HG03159 (cell line): ENCODE measurements at regions not wholly inside any gene's neighbourhood (a gene's known extent, or its start where the extent isn't known, plus 50 kb on each side); places are given as distances from the start of the nearest gene placed in this dataset.

Source experiments
- ATAC-seq: cut with Tn5 transposase; IDR thresholded peaks from one replicate; pipeline ENCODE4 v1.9.1; 2021; ENCODE audit warnings: mild to moderate bottlenecking, moderate library complexity; ENCODE audit not compliant: unreplicated experiment

DNA sequence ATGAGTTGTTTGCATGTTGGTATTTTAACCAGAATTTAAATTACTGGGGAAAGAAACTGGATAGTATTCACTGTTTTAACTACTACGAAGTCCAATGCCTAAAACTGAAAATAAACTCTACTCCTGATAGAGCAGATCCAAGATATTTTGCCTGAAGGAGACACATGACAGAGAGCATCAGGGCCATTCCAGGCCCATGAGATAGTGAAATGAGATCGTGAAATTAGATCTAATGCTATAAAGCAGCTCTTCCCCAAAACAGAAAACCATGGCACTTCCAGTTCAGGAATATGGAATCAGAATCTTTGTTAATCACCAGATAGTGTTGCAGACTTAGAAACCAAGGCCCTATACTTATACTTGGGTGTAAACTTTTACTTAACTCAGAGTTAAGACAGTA, 124.3 kb upstream of the CACNA2D1 start:
- no peak for ATAC-seq

DNA sequence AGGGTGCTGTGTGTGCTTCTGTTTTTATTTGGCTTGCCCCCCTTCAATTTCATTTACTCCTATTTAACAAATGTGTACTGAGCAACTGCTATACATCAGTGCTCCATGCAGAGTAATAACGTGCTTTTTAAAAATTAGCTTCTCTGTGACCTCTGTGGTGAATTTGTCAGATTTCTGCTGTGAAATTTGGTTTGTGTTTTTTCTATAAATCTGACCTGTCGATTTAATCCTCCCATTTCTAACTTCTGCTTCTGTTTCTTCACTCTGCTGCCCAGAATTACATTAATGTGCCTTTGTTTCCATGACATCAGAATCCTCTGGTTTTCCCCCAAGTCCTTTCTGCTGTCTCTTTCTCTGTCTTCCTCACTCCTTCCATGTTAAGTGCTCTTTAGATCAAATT, 123.8 kb upstream of the CACNA2D1 start:
- no peak for ATAC-seq

DNA sequence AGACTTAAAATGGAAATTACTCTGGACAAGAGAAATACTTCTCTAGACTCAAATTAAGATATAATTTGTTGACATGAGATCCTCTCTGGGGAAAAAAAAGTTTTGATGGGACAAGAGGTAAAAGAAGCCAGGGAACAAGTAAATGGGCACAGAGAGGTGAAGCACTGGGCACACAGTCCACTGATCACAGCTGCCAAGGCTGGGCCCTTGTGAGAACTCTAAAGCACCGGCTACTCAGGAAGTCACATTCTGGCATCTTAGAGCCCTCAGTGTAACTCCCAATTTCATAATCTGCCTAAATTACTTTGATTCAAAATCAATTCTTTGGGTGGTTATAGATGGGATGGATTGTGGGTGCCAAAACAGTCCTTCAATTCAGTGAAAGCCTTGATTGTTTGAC, 123.2 kb upstream of the CACNA2D1 start:
- ATAC-seq: no peak

- no peak for ATAC-seq
These were observed 119.3 kb upstream of the CACNA2D1 start for GRCh38 chr7:82562716-82563404.

DNA sequence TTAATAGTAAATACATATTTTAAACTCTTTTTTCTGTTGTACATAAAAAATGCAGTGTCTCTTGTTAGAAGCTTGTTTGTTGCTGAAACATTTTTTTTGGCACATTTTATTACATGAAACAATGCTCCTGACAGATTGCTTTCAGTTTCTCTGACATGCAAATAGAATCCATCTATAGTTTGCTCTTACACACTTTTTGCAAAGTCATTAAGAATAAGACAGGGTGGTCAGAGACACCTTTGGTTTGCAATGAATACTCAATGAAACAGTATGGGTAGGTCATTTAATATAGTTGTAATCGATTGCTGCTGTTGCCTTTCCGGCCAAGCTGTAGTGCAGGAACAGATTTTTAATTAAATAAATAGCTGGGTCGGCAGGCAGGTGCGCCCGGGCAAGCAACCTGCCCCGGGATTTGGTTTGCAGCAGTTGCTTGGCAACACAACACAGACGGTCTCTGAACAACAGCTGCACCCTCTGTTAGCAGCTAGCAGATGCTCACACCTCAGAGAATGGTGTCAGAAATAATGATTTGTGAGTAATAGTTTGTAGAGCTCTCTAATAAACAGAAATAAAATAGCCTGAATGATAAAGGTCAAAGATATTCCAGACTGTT, 115.7 kb upstream of the CACNA2D1 start:
- ATAC-seq: peak; percentile 89

- ATAC-seq: no peak
These were observed 106.2 kb upstream of the CACNA2D1 start for GRCh38 chr7:82549616-82550285.

DNA sequence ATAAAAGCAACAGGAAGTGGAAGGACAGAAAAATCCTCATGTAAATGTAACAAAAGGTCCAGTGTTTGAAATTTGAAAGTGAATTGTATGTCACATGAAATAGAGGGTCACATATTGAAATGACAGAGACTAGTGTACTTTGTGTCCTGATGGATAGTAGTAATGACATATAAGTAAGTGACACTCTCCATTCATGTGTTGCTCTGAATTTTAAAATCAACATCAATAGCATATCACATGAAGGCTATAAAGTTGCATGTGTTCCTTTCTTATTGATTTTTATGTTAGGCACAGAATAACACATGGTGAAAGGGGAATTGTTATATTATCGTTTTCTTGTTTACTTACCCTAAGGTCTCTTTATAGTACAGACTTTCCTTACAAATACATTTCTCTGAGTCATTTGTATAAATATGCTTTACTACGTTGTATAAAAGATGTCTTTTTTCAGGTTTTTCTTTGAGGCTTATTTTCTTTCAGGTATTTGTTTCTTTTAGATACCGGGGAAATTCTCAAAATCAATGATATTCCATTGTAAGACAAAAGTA, 104.6 kb upstream of the CACNA2D1 start:
- ATAC-seq: no peak

DNA sequence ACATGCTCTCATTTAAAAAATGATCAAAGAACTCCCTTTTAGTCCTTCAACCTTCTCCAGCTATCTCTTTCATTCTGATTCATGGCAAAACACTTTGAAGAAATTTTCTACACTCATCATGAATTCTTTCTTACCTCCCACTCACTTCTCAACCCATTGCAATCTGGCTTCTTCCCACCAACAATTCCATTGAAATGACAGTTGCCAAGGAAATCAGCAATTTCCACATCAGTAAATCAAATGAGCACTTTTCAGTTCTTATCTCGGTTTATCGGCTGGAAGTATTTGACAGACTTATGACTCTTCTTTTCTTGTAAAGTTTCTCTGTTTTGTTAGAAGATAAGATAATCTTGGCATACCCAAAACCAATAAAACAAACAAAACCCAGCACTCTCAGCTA, 99.1 kb upstream of the CACNA2D1 start:
- ATAC-seq: no peak

DNA sequence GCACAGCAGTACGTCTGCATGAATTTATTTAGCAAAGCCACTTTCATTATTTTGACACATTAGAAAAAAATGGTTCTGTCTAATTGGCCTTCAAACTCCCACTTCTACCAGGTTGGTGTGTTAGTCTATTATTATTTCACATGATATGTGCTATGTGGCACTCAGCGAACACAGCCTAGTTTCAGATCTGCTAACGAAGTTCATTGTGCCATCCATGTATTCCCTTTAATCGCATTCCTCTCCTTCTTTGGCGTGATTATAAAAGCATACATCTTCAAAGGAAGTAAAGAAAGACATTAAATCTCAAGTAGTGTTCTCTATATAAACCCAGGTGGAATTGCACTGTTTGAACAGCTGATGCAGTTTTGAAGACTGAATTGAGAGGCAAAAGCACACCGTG, 96.4 kb upstream of the CACNA2D1 start:
- ATAC-seq: no peak

GRCh38 chr7:82534684-82535083, 91.1 kb upstream of the CACNA2D1 start:
- no peak for ATAC-seq

DNA sequence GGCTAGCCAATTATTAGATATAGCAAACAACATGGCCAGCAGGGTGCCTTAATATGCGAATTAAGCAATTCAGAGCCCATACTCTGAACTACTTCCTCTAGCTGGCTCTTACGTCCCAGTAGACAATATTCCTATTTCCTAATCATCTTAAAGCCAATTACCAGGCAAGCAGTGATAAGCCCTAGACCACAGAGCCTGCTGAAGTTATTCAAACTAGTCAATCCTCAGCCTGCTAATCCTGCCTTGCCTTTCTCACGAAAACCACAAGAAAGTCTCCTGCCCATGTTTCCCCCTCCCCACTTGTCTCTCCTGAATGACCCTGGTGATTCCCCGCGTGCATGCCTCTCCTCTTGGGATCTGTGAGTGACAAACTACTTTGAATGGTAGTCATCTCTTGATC, 86.8 kb upstream of the CACNA2D1 start:
- ATAC-seq: no peak

DNA sequence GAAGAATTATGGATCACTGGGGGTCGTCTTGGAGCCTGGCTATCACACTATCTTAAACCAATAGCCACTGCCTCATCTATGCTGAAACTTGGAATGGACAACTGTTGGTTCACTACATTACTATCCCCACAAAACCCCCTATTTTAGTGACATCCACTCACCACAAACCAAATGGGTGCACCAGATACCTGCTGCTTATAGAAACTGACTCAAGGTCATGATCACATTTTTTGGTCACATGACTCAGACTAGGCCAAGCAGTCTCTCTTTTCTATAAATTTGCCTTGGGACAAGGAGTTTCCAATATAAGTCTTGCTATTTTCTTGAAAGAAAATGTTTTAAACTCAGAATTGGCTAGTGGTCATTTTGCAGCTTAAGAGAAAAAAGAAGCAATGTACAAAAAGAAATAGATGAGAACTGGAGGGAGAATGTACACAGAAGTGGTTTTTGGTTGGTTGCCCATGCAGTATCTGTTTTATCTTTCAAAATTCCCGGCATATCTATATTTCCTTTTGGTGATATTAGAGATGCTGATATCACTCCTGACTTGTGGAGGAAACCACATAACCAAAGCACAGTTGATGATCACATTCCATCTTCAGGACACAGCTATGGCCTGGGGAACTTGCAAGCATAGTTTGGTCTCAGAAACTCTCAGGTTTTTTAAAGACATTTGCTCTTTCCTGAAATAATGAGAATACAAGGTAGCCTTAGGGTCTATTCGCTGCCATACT, 85.2 kb upstream of the CACNA2D1 start:
- no peak for ATAC-seq

DNA sequence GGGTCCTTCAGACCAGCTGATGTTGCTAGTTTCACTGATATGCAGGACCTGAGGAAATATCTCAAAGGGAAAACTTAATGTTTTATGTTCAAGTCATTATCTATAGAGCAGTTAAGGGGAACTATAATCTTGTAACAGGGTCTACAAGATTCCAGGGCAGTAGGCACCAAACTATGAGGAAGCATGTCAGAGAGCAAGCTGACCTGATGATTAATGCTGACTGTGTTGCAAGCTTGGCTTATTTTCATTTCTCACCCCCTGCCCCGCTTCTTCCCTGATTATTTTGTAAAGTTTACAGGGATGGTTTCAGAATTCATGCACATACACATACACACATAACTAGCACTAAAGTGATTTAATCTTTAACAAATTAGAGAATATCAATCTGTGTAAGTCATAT, 84.3 kb upstream of the CACNA2D1 start:
- no peak for ATAC-seq

- no peak for ATAC-seq
These were observed 78.4 kb upstream of the CACNA2D1 start for GRCh38 chr7:82521906-82522445.

DNA sequence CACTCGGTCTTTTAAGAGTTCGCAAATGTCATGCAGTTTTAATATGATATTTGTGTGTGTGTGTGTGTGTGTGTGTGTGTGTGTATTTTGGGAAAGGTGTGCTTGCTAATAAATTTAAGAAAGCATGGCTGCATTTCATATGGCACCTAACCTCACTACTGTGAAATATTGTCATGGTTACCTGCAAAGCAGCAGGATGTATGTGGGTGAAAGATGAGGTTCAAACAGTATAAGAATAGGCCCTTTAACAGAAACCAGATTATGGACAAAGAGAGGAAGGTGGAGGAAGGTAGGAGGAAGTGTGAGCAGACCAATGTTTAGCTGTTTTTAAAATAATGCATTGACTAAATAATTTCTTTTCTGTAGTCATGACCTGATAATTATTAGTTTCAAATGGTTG, 73.5 kb upstream of the CACNA2D1 start:
- ATAC-seq: no peak

DNA sequence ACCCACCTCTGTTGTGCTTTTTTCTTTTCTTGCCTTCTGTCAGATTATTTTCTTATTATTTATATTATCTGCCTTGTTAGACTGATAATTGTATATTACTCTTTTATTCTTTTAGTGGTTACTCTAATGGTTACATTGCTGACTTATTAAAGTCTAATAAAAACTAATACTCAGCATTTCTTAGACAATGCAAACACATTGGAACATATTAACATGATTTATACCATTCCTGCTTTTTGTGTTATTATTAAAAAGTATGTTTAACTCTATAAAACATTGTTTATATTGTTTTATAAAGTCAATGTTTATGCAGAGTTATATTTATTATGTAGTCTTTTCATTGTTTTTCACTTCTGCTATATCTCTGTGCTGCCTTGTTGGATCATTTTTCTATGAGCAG, 68.0 kb upstream of the CACNA2D1 start:
- ATAC-seq: no peak

- no peak for ATAC-seq
These were observed 64.5 kb upstream of the CACNA2D1 start for GRCh38 chr7:82507976-82508677.

GRCh38 chr7:82507365-82507975, 63.9 kb upstream of the CACNA2D1 start:
- ATAC-seq: no peak

- no peak for ATAC-seq
These were observed 63.1 kb upstream of the CACNA2D1 start for GRCh38 chr7:82506702-82507101.

- no peak for ATAC-seq
These were observed 62.6 kb upstream of the CACNA2D1 start for GRCh38 chr7:82506208-82506607.
